ENCODE measurements at regions not wholly inside any gene's neighbourhood (a gene's known extent, or its start where the extent isn't known, plus 50 kb on each side); places are given as distances from the start of the nearest gene placed in this dataset.

DNA sequence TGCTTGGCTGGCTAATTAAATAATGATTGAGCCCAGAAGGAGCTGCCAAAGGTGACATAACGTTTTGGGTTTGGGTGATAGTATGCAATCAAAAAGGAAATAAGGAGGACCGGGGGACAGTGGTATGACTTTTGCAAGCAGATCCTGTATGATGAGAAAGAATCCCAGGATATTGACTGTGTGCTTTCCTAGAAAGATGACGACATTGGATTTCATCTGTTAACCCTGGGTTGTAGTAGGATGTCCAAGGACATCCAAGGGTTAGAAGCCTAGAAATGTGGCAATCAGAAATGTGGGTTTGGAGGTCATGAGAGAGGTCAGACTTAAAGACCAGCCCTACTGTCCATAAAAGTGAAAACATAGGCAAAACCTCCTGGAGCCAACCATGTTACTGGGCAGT, 50.3 kb upstream of the HMHB1 start:
- DNase-seq (ENCODE audit: low read depth): no peak

DNA sequence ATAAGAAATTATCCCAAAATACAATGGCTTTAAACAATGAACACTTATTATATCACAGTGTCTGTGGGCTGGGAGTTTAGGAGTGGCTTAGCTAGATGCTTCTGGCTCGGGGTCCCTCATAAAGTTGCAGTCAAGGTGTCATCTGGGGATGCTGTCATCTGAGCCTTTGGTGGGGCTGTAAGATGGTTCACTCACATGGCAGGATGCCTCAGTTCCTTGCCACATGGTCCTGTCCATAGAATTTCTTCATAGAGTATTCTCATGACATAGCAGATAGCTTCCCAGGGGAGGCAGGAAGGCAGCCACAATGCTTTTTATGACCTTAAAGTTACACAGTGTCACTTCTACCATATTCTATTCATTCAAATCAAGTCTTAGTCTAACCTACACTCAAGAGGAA, 51.2 kb upstream of the HMHB1 start:
- DNase-seq (ENCODE audit: low read depth): no peak

DNA sequence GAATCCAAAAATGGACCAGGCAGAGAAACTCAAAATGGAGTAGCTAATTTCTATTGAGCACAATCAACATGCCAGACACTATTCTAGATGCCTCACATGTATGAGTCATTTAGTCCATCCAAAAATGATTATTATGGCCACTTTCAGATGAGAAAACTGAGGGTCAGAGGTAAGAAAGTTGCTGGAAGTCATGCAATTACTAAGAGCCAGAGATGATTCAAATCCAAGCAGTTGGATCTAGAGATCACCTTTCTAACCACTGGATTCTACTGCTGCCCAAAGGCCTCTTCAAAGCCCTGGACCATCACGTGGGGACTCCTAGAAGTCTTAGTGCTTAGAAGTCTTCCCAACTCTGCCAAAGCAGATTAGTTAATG, 51.8 kb upstream of the HMHB1 start:
- no peak for DNase-seq (ENCODE audit: low read depth)

DNA sequence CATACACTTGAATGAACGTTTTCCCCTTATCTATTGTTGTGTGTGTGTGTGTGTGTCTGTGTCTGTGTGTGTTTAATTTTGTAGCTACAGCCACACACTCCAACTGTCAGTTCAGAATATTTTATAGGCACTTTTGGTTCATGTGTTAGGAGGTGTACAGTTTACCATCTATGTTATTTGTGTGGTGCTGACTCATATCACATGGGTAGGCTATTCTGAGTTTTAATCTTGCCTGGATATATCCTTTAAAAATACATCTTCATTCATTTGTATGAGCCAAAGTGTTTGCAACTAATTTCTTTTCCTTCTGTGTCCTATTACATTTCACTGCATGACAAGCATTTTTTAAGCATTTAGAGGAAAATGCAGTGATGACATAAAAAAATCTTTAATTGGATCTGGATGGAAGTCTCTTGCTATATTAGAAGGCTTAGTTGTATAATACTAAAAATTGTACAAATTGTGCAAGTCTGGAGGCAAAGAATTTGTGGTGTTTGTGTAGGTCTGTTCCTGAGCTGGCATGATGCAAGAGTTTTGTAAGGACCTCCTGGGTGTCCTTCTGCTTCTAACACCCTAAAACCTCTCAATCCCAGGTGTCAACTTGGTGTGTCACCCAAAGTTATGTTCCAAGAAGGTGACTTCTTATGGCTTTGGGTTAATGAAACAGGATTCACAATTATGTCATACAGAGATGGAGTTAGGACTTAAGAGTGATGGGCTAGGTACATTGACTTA, 52.4 kb upstream of the HMHB1 start:
- DNase-seq (ENCODE audit: low read depth): no peak

DNA sequence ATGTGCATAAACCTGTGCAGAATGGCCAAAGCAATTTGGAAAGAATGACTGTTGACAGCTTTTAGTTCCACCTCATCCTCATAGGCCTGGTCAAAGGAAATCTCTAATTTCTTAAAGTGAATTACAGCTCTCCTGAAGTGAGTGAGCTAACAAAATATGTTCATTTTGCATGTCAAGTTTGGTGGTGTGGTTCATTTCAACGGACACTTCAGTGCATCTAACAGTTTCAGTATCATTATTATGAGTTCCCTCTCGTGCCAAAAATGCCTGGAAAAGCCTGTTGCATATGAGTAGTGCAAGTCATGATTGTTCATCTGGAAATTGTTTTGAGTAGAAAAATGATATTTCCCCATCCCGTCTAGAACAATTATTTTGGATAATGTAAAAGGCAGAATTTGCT, 53.2 kb upstream of the HMHB1 start:
- DNase-seq (ENCODE audit: low read depth): no peak

DNA sequence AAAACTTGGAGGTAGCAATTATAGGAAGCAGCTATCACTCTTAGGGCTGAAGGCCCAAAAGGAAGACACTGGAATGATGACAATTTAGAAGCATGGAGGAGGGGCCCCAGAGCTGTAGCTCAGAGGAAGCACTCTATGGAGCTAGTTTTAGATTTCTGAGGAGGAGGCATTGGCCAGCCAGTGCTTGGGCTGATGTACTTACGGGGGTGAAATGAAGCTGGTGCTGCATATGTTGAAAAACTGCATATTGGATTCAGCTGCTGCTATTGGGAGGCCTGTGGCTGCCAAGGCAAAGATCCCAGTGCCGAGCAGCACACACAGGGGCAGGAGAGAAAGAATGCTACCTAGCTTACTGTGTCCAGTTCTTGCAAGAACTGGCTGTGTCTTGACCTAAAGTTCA, 53.9 kb upstream of the HMHB1 start:
- no peak for DNase-seq (ENCODE audit: low read depth)

DNA sequence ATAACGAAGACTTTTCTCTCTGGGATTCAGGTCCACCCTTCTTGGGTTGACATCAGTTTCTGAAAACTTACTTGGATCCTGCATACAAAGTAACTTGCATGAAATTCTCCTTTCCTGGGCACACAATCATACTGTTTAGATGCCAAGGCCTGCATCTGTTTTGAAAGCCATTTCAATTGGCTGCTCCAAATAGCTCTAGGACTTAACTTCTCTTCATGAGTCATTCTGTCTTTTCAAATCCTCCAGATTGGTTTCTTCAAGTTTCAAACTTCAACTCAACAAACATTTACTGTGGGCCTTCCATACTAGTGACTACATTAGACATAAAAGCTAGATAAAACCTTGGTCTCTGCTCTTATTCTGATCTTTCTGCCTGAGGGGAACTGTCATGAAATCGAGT, 54.8 kb upstream of the HMHB1 start:
- no peak for DNase-seq (ENCODE audit: low read depth)

DNA sequence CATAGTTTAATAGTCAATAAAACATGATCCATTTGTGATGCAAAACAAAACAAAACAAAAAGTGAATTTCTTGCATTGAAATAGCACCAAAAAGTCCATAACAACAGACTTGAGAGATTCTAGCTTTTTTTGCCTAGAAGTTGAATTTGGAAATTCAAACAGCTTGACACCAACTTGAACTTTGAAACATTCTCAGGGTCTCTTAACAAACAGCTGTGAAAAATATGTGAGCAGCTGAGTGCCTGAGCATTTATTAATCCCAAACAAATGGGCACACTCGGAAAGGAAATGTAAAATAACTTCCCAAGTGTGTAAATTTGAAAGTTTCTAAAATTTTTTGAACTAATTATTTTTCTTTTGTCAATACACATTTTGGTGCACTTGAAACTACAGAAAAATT, 56.0 kb upstream of the HMHB1 start:
- no peak for DNase-seq (ENCODE audit: low read depth)

DNA sequence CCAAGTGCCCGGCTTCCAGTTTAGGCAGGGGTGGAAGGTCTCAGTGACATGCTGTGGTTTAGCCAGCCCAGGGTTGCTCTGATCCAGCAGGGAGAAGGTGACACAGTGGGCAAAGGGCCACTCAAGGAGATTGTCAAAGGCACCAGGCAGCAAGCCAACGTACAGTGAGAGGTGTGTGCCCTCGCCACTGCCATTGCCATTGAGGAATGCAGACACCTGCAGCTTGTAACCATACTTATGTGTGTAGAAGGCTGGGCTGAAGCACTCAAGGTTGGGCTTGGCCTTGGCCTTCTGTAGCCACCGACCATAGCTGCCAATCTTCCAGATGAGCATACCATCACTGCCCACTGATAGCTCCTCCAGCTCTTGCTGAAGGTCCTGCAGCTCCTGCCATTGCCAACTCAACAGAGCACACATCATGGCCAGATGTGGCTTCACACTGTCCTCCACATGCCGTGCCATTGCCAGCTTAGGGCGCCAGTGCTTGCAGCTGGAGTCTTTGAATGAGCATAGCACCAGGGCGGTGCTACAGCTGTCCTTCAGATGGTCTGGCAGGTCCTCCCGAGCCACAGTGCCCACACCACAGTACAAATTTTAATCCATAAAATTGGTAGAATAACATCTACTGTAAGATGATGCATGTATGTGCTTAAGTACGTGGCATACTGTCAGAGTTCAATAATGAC, 59.7 kb upstream of the HMHB1 start:
- DNase-seq (ENCODE audit: low read depth): no peak

DNA sequence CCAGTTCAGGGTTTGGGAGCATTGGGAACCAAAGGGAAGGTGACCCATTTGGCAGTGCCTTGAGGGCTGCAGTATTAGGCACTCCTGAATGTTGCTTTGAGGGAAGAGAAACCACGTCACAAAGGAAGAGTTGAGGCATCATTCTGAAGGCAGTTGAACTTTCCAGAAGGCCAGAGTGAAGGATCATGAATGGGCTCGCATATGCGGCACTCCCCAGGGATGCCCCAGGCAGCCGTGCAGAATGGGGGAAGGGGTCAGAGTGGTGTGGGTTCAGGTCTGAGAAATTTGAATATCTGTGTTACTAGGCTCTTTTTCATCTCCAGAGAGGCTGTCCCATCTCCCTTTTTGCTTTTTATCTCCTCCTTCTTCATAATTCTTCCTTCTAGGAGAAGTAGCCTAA, 60.6 kb upstream of the HMHB1 start:
- no peak for DNase-seq (ENCODE audit: low read depth)

DNA sequence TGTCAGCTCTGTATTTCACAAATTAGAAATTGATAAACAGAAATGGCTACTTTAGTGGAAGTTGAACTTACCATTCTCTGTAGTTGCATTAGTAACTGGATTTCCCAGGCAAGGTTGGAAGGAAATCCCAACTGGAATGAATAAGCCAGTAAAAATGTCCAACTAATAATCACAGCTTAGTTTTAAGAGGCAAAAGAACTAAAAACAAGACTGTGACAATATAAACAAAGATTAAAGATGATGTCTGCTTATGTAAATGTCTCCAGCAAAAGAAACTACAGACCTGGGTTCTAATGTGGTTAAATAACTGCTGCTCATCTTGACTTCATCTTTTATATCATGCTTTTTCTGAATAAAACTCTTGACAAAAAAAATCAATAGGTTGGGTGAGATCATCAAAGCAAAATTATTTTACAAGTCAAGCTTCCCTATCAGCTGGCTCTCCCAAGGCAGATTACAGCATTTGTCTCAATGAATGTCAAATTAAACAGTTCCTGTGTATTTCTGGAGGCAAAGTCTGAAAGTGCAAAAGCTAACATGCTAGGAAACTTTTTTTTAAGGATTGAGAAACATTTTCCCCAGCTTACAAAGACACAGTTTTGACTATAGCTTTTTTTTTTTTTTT, 62.3 kb upstream of the HMHB1 start:
- no peak for DNase-seq (ENCODE audit: low read depth)

DNA sequence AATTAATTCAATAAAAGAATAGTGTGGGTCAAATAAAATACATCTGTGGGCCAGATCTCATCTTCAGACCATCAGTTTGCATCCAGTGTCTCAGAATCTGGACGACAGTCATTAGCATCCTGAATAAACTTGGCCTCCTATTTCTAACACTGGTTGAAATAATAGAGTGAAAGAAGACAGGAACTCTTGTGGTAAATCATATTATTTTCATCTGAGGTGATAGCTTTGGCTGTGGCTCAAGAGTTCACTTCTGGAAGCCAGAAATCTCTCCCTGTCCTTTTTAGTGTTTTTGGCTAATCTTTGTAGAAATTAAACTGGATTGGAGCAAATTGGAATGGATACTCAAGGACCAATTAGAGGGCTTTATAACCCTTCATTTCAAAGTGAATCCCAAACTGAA, 63.4 kb upstream of the HMHB1 start:
- no peak for DNase-seq (ENCODE audit: low read depth)

DNA sequence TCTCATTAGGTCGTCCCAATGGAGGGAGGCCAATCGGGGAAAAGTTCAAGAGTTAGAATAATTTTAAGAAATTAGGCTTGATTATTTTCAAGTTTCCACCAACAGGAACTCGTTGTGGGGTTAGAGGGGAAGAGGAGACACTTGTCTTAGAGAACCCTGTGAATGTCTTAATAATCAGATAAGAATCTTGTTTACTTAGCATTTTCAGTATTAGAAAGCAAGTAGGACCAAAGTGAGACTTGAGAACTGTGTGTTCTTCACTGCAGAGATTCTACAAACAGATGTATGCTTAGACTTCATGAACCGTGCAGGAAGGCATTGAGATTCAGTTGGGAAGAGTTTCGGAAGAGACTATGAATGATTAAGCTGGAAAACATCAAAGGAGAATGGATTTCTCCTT, 69.0 kb upstream of the HMHB1 start:
- no peak for DNase-seq (ENCODE audit: low read depth)

DNA sequence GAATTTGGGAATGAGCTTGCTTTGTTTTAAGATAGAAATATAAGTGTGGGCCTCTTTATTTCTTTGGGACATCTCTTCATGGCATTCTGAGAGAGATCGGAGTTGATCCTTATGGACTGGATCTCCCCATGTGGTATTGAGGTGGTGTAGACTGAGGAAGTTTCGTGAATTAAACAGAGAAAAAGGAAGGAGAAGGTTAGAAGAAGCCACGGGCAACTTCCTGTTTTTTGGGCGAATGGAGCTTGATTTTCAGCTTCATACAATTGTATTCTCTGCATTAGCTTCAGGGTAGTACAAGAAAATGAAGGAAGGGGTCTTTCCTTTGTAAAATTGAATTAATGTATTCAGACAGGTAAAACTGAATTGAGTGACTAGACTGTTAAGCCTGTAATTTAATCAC, 70.5 kb upstream of the HMHB1 start:
- no peak for DNase-seq (ENCODE audit: low read depth)

DNA sequence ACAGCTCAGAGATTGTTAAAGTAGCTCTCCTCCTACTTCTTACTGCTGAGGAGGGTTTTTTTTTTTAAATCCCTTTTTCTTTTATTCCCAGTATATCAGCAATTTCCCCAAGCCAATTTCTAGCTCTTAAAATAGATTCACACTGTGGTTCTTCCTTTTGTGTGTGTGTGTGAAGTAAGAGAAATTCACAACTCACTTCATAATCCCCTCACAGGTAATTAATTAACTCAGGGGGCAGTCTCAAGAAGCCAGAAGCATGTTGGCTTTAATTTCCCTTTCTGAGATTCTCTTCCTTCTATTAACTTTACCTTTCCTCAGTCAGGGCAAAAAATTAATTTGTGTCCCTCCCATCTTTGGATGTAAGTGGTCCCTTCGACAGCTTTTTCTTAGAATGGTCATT, 71.0 kb upstream of the HMHB1 start:
- no peak for DNase-seq (ENCODE audit: low read depth)

DNA sequence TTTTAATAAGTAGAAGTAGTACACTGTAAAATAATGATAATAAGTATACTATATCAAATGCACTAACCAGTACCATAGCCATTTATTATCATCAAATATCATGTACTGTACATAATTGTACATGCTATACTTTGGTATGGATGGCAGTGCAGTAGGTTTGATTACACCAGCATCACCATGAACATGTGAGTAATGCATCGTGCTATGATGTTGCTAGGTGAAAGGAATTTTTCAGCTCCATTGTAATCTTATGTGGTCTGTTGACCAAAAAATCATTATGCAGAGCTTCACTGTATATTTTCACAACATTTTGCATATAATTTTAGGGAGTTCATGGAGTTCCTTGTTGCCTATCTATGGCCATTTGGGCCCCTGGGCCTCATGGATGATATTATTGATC, 72.2 kb upstream of the HMHB1 start:
- DNase-seq (ENCODE audit: low read depth): no peak

DNA sequence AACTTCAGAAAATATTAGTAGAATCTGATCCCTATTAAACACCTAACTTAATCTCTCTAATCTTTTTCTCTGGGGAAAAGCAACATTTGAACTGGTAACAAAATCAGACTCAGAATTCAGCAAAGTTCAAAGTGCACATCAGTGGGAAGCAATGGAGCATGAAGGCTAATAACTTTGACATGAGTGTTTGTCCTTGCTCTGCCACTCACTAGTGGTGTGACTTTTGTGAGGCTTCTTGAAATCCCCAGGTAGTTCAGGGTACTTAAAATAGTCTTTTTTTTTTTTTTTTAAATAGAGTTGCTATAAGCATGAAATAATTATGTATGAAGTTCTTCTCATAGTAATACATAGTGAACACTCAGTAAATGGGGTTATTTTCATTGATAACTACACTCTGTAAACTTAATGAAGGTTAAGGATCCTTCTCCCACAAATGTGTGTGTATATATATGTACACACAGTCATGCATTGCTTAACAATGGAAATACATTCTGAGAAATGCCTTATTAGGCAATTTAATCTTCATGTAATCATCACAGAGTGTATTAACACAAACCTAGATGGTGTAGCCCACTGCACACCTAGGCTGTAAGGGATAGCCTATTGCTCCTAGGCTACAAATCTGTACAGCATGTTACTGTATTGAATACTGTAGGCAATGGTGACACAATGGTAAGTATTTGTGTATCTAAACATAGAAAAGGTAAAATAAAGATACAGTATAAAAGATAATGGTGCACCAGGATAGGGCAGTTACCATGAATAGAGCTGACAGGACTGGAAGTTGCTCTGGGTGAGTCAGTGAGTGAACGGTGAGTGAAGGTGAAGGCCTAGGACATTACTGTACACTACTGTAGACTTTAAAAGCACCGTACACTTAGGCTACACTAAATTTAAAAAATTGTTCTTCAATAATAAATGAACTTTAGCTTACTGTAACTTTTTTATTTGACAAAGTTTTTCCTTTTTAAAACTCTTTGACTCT, 73.3 kb upstream of the HMHB1 start:
- DNase-seq (ENCODE audit: low read depth): no peak

DNA sequence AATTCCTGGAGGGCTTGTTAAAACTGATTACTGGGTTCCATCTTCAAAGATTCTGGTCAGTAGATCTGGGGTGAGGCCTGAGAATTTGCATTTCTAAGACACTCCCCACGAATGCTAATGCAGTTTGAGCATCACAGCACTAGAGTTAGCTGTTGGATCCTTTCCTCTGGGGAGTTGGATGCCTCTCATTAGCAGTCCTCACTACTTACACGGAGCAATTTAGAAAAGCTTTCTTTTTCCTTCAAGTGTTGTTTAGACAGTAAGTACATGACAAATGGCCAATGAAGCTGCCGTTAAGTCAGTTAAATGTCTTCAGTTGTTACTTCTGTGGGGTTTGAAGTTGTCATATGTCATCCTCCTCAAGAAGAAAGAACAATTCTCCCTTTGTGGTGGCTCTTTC, 74.9 kb upstream of the HMHB1 start:
- DNase-seq (ENCODE audit: low read depth): no peak

DNA sequence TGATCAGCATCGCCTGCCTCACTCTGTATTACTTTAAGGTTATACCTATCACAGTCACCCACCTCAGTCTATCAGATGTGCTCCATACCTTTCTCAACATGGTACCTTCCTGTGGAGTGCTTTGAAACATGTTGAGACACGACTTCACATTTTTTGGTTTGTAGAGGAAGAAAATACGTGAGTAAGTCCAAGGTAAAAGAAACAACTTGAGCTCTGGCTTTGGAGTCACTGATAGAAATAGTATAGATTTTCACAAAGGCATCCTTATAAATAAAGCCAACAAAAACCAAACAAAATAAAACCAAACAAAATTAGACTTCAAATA, 77.5 kb upstream of the HMHB1 start:
- no peak for DNase-seq (ENCODE audit: low read depth)

DNA sequence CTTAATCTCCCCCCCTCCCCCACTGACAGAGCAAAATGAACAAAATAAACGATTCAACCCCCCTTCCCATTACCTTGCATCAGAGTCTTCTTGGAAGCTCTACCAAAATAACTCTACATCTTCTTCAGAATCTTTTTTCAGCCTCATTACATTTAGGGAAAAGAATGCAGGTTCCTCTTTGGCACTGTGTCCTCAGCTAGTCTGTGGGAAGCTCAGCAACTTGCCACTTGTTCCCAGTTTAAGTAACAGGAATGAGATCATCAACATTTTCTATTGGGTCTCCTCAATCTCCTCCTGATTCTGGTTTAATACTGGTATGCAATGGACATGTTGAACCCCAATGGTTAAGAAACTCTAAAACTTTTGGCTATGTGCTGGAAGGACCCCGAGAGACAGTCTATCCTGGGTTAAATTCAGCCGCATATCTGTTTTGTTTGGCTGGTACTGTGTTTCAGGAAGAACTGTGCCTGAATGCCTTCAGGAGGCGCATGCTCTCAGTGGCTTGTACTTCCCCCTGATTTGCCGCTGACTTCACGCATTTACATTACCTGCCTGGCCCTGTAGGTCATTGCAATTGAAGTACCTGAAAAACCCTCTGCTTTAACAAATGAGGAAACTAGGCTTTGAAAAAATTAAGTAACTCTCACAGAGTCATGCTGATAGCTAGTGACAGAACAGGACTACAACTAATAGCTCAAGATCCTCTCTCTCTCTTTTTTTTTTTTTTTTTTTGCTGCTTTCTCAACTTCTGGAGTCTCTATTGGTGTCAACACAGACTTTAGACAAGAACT, 78.1 kb upstream of the HMHB1 start:
- DNase-seq (ENCODE audit: low read depth): no peak

DNA sequence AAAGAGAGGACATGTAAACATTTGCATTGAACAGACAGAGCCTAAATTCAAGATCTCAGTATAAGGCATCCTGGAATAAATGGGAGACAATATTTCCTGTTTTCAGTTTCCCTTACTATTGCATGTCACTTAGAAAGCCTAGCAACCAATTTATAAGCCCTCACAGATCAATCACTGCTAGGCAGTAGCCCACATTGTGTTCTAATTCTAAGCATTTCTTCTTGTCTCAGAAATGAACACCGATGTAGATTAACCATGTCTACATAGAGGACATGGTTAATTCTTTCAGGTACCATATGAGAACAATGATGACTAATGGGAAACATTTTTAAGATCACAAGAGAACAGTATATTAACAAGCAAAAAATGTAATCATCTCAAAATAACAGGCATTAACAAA, 79.6 kb upstream of the HMHB1 start:
- no peak for DNase-seq (ENCODE audit: low read depth)

Data from activated T-cell treated with anti-CD3 and anti-CD28 coated beads for 48 hours (primary cell).